SK-N-SH (cell line): ENCODE measurements at regions not wholly inside any gene's neighbourhood (a gene's known extent, or its start where the extent isn't known, plus 50 kb on each side); places are given as distances from the start of the nearest gene placed in this dataset.

ENCODE experiments used
- CTCF ChIA-PET: fragments of 300-600, 350-600 bp; formaldehyde crosslinking; extraction: SDS; loops from one replicate; lab custom pipeline; 2021; lab: Yijun Ruan, JAX
- POLR2A ChIA-PET: fragments of 350-600 bp; sonication (Branson Sonifier 250); formaldehyde crosslinking; extraction: SDS; loops from one replicate; lab custom pipeline; 2020; ENCODE audit warnings: antibody characterized with exemption, inconsistent platforms; lab: Yijun Ruan, JAX
- DNase-seq: peaks from one replicate; pipeline ENCODE4 v3.0.0; 2012
- H2AFZ ChIP-seq: fragments of 200-600 bp; sonication (generic); 2 replicates; pipeline ENCODE4 v1.8.1; 2016; ENCODE audit warnings: antibody characterized with exemption, mild to moderate bottlenecking, low read depth
- H3F3A ChIP-seq: fragments of 200-600 bp; sonication (generic); replicated peaks from 2 replicates; pipeline ENCODE3; 2016; ENCODE audit warnings: antibody characterized with exemption, mild to moderate bottlenecking; ENCODE audit not compliant: insufficient read depth
- H3K27ac ChIP-seq, 2 experiments: fragments of 200-500 bp in 1 of 2; fragments of 200-600 bp in 1 of 2; sonication (Bioruptor generic) in 1 of 2; sonication (generic), shearing (Covaris generic) in 1 of 2; 2 replicates each; pipeline versions ENCODE4 v1.5.1 to v1.6.1; 2014 to 2016; ENCODE audit warnings: low read depth in 2 of 2, inconsistent platforms in 1 of 2, low read length in 1 of 2, mild to moderate bottlenecking in 1 of 2, mixed read lengths in 1 of 2
- H3K27me3 ChIP-seq: fragments of 200-600 bp; sonication (generic), shearing (Covaris generic); 2 replicates; pipeline ENCODE4 v1.6.1; 2016; ENCODE audit warnings: mixed run types; ENCODE audit not compliant: insufficient read depth
- H3K36me3 ChIP-seq, 2 experiments: fragments of 200-500 bp in 1 of 2; fragments of 200-600 bp in 1 of 2; sonication (Bioruptor generic) in 1 of 2; sonication (generic) in 1 of 2; replicated peaks in 1 of 2; 2 replicates each; pipeline versions ENCODE3 to v1.5.1; 2014 to 2016; ENCODE audit warnings: low read length in 1 of 2, mild to moderate bottlenecking in 1 of 2; ENCODE audit not compliant: insufficient read depth in 2 of 2, control insufficient read depth in 1 of 2
- H3K4me1 ChIP-seq, 2 experiments: fragments of 200-500 bp in 1 of 2; fragments of 200-600 bp in 1 of 2; sonication (Bioruptor generic) in 1 of 2; sonication (generic), shearing (Covaris generic) in 1 of 2; 2 replicates each; pipeline versions ENCODE4 v1.5.1 to v1.6.1; 2014 to 2016; ENCODE audit warnings: low read depth in 1 of 2, low read length in 1 of 2, mixed run types in 1 of 2; ENCODE audit not compliant: insufficient read depth in 2 of 2, control insufficient read depth in 1 of 2
- H3K4me2 ChIP-seq: fragments of 200-600 bp; sonication (generic), shearing (Covaris generic); 2 replicates; pipeline ENCODE4 v1.6.1; 2017; ENCODE audit warnings: mixed run types
- H3K4me3 ChIP-seq, 2 experiments: fragments of 200-500 bp in 1 of 2; fragments of 200-600 bp in 1 of 2; sonication (Bioruptor generic) in 1 of 2; sonication (generic), shearing (Covaris generic) in 1 of 2; 2 replicates each; pipeline versions ENCODE4 v1.5.1 to v1.8.1; 2014 to 2016; ENCODE audit warnings: low read depth in 2 of 2, inconsistent platforms in 1 of 2, low read length in 1 of 2, mild to moderate bottlenecking in 1 of 2, mixed read lengths in 1 of 2, moderate library complexity in 1 of 2
- H3K79me2 ChIP-seq: fragments of 200-600 bp; sonication (generic); 2 replicates; pipeline ENCODE4 v1.8.1; 2017; ENCODE audit warnings: mild to moderate bottlenecking; ENCODE audit not compliant: insufficient read depth
- H3K9ac ChIP-seq: fragments of 200-600 bp; sonication (generic); 2 replicates; pipeline ENCODE4 v1.6.1; 2017; ENCODE audit warnings: mixed run types
- H3K9me2 ChIP-seq: fragments of 200-600 bp; sonication (generic); 2 replicates; pipeline ENCODE4 v1.6.1; 2017; ENCODE audit warnings: mixed run types
- H3K9me3 ChIP-seq: fragments of 200-600 bp; sonication (generic); 2 replicates; pipeline ENCODE4 v1.6.1; 2017; ENCODE audit warnings: mixed run types, mild to moderate bottlenecking, moderate library complexity
- H4K20me1 ChIP-seq: fragments of 200-600 bp; sonication (generic); 2 replicates; pipeline ENCODE4 v1.6.1; 2017; ENCODE audit warnings: mild to moderate bottlenecking, mixed run types; ENCODE audit not compliant: insufficient read depth
- ELF1 ChIP-seq: IDR thresholded peaks from 2 replicates; pipeline ENCODE4 v1.4.0; 2012
- EP300 ChIP-seq, 2 experiments: IDR thresholded peaks; 2 replicates each; pipeline versions ENCODE4 v1.4.0 to v1.6.1; 2012; ENCODE audit warnings: borderline replicate concordance in 1 of 2, low read depth in 1 of 2, low read length in 1 of 2
- EZH2phosphoT487 ChIP-seq: fragments of 200-600 bp; sonication (generic); IDR thresholded peaks from 2 replicates; pipeline ENCODE4 v1.6.1; 2017; ENCODE audit warnings: low read depth, mixed run types, mild to moderate bottlenecking, antibody characterized with exemption, moderate library complexity, borderline replicate concordance
- FOXJ3 ChIP-seq: sonication (generic); formaldehyde crosslinking; IDR thresholded peaks from 2 replicates; pipeline ENCODE4 v1.5.1; 2020; ENCODE audit warnings: mild to moderate bottlenecking, missing genetic modification reagents
- GATA2 ChIP-seq: sonication (generic); formaldehyde crosslinking; IDR thresholded peaks from 2 replicates; pipeline ENCODE4 v1.5.0; 2020; ENCODE audit warnings: mild to moderate bottlenecking, missing genetic modification reagents
- MEF2A ChIP-seq: IDR thresholded peaks from 2 replicates; pipeline ENCODE4 v1.4.0; 2012; ENCODE audit warnings: low read depth, borderline replicate concordance
- MXI1 ChIP-seq: IDR thresholded peaks from 2 replicates; pipeline ENCODE4 v1.6.1; 2012; ENCODE audit warnings: mild to moderate bottlenecking, low read depth, low read length, improper control_type of control experiment
- NFIC ChIP-seq: IDR thresholded peaks from 2 replicates; pipeline ENCODE4 v1.4.0; 2012; ENCODE audit warnings: borderline replicate concordance
- POLR2AphosphoS5 ChIP-seq: IDR thresholded peaks from 2 replicates; pipeline ENCODE4 v1.6.1; 2012; ENCODE audit warnings: low read depth, low read length
- RAD21 ChIP-seq: IDR thresholded peaks from 2 replicates; pipeline ENCODE4 v1.6.1; 2012; ENCODE audit warnings: mild to moderate bottlenecking, low read length
- RCOR1 ChIP-seq: fragments of 150-350 bp; IDR thresholded peaks from 2 replicates; pipeline ENCODE4 v1.6.1; 2017; ENCODE audit warnings: antibody characterized with exemption, low read length
- SIN3A ChIP-seq: IDR thresholded peaks from 2 replicates; pipeline ENCODE4 v1.6.1; 2012; ENCODE audit warnings: low read depth, mild to moderate bottlenecking, low read length, moderate library complexity, borderline replicate concordance
- SMC3 ChIP-seq: IDR thresholded peaks from 2 replicates; pipeline ENCODE4 v1.6.1; 2012; ENCODE audit warnings: low read depth, low read length, improper control_type of control experiment
- TCF12 ChIP-seq: IDR thresholded peaks from 2 replicates; pipeline ENCODE4 v1.4.0; 2012
- TEAD4 ChIP-seq: IDR thresholded peaks from 2 replicates; pipeline ENCODE4 v1.4.0; 2012; ENCODE audit warnings: mild to moderate bottlenecking, borderline replicate concordance; ENCODE audit not compliant: insufficient read depth
- YY1 ChIP-seq: IDR thresholded peaks from 2 replicates; pipeline ENCODE4 v1.4.0; 2012; ENCODE audit warnings: low read depth, mild to moderate bottlenecking
- WGBS: methylation state at CpG from one replicate; pipeline ENCODE4 v1.1.6; 2017; ENCODE audit warnings: low lambda C conversion rate; 5-methylcytosine and 5-hydroxymethylcytosine counted together
- TF ChIP-seq, protein P1 (sequence below): IDR thresholded peaks from 2 replicates; pipeline ENCODE4 v1.4.0; 2012; ENCODE audit warnings: low read depth, borderline replicate concordance
- TF ChIP-seq, protein P2 (sequence below): fragments of 200-600 bp; sonication (generic); IDR thresholded peaks from 2 replicates; pipeline ENCODE4 v1.6.1; 2017; ENCODE audit warnings: antibody characterized with exemption, mild to moderate bottlenecking, moderate library complexity
- TF ChIP-seq, protein P3 (sequence below): IDR thresholded peaks from 2 replicates; pipeline ENCODE4 v1.4.0; 2012; ENCODE audit warnings: low read depth, borderline replicate concordance
- TF ChIP-seq, protein P4 (sequence below): fragments of 150-350 bp; IDR thresholded peaks from 2 replicates; pipeline ENCODE4 v1.6.1; 2017; ENCODE audit warnings: antibody characterized with exemption, low read length, low read depth, borderline replicate concordance
- TF ChIP-seq, protein P5 (sequence below): fragments of 150-350 bp; IDR thresholded peaks from 2 replicates; pipeline ENCODE4 v1.6.1; 2016; ENCODE audit warnings: mild to moderate bottlenecking, low read depth, low read length
- TF ChIP-seq, protein P6 (sequence below): IDR thresholded peaks from 2 replicates; pipeline ENCODE4; 2012

DNA sequence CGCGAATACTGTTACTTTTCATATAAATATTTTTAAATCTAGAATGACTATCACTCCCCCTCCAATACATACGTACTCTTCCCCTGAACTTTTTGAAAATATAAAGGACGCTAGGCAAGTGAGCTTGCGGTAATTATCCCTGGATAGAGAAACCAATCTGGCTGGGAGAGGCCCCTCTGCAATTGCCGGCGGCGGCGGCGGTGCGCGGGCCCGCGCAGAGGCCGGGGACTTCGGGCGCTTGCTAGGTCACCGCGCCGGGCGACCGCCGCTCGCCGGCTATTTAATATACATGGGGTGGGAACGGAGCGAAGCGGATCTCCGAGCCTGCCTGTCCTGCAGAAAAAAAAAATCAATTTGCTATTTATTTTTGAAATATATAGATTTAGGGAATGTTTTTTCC lies 416.3 kb upstream of the ESRRG start (continued):
- TF ChIP-seq, protein P1, sequence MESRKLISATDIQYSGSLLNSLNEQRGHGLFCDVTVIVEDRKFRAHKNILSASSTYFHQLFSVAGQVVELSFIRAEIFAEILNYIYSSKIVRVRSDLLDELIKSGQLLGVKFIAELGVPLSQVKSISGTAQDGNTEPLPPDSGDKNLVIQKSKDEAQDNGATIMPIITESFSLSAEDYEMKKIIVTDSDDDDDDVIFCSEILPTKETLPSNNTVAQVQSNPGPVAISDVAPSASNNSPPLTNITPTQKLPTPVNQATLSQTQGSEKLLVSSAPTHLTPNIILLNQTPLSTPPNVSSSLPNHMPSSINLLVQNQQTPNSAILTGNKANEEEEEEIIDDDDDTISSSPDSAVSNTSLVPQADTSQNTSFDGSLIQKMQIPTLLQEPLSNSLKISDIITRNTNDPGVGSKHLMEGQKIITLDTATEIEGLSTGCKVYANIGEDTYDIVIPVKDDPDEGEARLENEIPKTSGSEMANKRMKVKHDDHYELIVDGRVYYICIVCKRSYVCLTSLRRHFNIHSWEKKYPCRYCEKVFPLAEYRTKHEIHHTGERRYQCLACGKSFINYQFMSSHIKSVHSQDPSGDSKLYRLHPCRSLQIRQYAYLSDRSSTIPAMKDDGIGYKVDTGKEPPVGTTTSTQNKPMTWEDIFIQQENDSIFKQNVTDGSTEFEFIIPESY, result no peak
- TF ChIP-seq TCF12 (no peak), MXI1 (no peak), RAD21 (no peak), RCOR1 (no peak), NFIC (no peak)
- TF ChIP-seq, protein P2, sequence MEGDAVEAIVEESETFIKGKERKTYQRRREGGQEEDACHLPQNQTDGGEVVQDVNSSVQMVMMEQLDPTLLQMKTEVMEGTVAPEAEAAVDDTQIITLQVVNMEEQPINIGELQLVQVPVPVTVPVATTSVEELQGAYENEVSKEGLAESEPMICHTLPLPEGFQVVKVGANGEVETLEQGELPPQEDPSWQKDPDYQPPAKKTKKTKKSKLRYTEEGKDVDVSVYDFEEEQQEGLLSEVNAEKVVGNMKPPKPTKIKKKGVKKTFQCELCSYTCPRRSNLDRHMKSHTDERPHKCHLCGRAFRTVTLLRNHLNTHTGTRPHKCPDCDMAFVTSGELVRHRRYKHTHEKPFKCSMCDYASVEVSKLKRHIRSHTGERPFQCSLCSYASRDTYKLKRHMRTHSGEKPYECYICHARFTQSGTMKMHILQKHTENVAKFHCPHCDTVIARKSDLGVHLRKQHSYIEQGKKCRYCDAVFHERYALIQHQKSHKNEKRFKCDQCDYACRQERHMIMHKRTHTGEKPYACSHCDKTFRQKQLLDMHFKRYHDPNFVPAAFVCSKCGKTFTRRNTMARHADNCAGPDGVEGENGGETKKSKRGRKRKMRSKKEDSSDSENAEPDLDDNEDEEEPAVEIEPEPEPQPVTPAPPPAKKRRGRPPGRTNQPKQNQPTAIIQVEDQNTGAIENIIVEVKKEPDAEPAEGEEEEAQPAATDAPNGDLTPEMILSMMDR, result no peak

DNA sequence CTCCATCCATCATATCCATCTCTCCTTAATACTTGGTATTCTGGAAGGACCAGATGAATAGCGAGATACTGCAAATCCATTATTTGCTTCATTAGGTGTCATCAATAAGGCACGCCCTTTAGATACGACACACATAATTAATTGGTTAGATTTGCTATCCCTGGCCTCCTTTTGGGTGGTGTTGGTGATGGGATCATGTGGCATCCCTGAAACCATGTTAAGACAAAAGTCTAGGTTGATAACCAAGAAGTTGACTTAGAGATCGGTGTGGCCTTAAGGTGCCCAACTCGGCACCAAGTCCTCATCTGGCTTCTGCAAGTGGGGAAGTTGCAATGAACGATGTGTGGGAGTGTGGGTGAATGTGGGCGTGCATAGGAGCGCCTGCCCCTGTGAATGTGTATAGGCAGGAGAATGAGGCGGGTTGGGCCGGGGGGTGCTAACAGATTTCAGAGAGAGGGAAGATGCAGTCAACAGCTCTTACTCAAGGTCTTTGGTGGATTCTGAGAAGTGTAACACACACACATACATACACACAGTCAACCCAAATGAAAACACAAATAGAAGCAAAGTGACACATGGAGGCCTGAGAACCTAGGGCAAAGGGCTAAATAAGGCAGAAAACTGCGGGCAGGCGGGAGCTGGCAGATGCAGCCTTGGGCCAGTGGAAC lies 415.7 kb upstream of the ESRRG start:
- H3K9ac ChIP-seq, result no peak overlapping the region
- 94% methylated on average over 12 of the region's 12 CpGs for WGBS
- no peaks in the 10 kb centered on the region for H4K20me1 ChIP-seq
- H3K4me3 ChIP-seq, result no peak overlapping the region
- ChIA-PET CTCF (interaction anchor here (0.7 kb wide), 1 partner anchor 168 kb away, joined by 3 read pairs; no protein-coding TSS in a partner anchor), POLR2A (no interaction called here)
- no peaks in the 10 kb centered on the region for H3K9me3 ChIP-seq
- H3K9me2 ChIP-seq, result no peaks in the 10 kb centered on the region
- peaks cover 0 to 9% of the 10 kb centered on the region in 2 experiments; a peak in 1 of 4 replicates for H3K4me1 ChIP-seq
- no peaks in the 10 kb centered on the region for H3K36me3 ChIP-seq
- H3K79me2 ChIP-seq, result no peaks in the 10 kb centered on the region
- DNase-seq, result no peak
- H3K4me2 ChIP-seq, result no peak overlapping the region
- H3K27me3 ChIP-seq, result no peaks in the 10 kb centered on the region
- no peak overlapping the region for H2AFZ ChIP-seq
- no peak overlapping the region for H3K27ac ChIP-seq
- no peaks in the 10 kb centered on the region for H3F3A ChIP-seq
- TF ChIP-seq SMC3, result no peak
- no peak for TF ChIP-seq MEF2A
- TF ChIP-seq, protein P3, sequence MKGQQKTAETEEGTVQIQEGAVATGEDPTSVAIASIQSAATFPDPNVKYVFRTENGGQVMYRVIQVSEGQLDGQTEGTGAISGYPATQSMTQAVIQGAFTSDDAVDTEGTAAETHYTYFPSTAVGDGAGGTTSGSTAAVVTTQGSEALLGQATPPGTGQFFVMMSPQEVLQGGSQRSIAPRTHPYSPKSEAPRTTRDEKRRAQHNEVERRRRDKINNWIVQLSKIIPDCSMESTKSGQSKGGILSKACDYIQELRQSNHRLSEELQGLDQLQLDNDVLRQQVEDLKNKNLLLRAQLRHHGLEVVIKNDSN, result no peak
- TF ChIP-seq TCF12, result no peak
- TF ChIP-seq TEAD4, result no peak
- TF ChIP-seq GATA2 (CRISPR knock-in tag), result no peak
- TF ChIP-seq, protein P4, sequence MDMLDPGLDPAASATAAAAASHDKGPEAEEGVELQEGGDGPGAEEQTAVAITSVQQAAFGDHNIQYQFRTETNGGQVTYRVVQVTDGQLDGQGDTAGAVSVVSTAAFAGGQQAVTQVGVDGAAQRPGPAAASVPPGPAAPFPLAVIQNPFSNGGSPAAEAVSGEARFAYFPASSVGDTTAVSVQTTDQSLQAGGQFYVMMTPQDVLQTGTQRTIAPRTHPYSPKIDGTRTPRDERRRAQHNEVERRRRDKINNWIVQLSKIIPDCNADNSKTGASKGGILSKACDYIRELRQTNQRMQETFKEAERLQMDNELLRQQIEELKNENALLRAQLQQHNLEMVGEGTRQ, result no peak
- no peak for TF ChIP-seq FOXJ3 (CRISPR knock-in tag)
- no peak for TF ChIP-seq ELF1
- TF ChIP-seq SIN3A, result no peak
- TF ChIP-seq, protein P1, result no peak
- TF ChIP-seq, protein P5, sequence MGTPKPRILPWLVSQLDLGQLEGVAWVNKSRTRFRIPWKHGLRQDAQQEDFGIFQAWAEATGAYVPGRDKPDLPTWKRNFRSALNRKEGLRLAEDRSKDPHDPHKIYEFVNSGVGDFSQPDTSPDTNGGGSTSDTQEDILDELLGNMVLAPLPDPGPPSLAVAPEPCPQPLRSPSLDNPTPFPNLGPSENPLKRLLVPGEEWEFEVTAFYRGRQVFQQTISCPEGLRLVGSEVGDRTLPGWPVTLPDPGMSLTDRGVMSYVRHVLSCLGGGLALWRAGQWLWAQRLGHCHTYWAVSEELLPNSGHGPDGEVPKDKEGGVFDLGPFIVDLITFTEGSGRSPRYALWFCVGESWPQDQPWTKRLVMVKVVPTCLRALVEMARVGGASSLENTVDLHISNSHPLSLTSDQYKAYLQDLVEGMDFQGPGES, result no peak
- no peak for TF ChIP-seq YY1
- TF ChIP-seq POLR2AphosphoS5, result no peak
- no peak for TF ChIP-seq EP300 (IDR thresholded peaks at IDR 0.05; ENCODE audit: borderline replicate concordance in 1 of 2, low read depth in 1 of 2, low read length in 1 of 2)
- no peak for TF ChIP-seq RAD21
- TF ChIP-seq EZH2phosphoT487, result no peak
- TF ChIP-seq, protein P6, sequence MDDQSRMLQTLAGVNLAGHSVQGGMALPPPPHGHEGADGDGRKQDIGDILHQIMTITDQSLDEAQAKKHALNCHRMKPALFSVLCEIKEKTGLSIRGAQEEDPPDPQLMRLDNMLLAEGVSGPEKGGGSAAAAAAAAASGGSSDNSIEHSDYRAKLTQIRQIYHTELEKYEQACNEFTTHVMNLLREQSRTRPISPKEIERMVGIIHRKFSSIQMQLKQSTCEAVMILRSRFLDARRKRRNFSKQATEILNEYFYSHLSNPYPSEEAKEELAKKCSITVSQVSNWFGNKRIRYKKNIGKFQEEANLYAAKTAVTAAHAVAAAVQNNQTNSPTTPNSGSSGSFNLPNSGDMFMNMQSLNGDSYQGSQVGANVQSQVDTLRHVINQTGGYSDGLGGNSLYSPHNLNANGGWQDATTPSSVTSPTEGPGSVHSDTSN, result no peak
